ENCODE measurements at regions not wholly inside any gene's neighbourhood (a gene's known extent, or its start where the extent isn't known, plus 50 kb on each side); places are given as distances from the start of the nearest gene placed in this dataset.

GRCh38 chr5:97874491-97874890 is 691.4 kb upstream of the RIOK2 start:
- DNase-seq = no peak

GRCh38 chr5:97876272-97876671 is 693.2 kb upstream of the RIOK2 start:
- DNase-seq = no peak

GRCh38 chr5:97877588-97877987 is 694.5 kb upstream of the RIOK2 start:
- no peak for DNase-seq

GRCh38 chr5:97888439-97888838 is 705.4 kb upstream of the RIOK2 start:
- no peak for DNase-seq

- no peak for DNase-seq
These were observed 708.9 kb upstream of the RIOK2 start for GRCh38 chr5:97891971-97892370.

- DNase-seq = no peak
These were observed 720.7 kb upstream of the RIOK2 start for GRCh38 chr5:97903742-97904141.

- no peak for DNase-seq
These were observed 723.1 kb upstream of the RIOK2 start for GRCh38 chr5:97906135-97906534.

GRCh38 chr5:97907646-97908400 is 724.8 kb upstream of the RIOK2 start:
- DNase-seq = no peak

GRCh38 chr5:97909541-97909940 is 726.5 kb upstream of the RIOK2 start:
- DNase-seq = no peak

- DNase-seq = no peak
These were observed 731.4 kb upstream of the RIOK2 start for GRCh38 chr5:97914483-97914882.

- no peak for DNase-seq
These were observed 732.1 kb upstream of the RIOK2 start for GRCh38 chr5:97915106-97915505.

- no peak for DNase-seq
These were observed 735.0 kb upstream of the RIOK2 start for GRCh38 chr5:97918057-97918456.

GRCh38 chr5:97918620-97919019 is 735.6 kb upstream of the RIOK2 start:
- no peak for DNase-seq

GRCh38 chr5:97919719-97920118 is 736.7 kb upstream of the RIOK2 start:
- no peak for DNase-seq

GRCh38 chr5:97922776-97923175 is 739.7 kb upstream of the RIOK2 start:
- DNase-seq = no peak

- no peak for DNase-seq
These were observed 740.4 kb upstream of the RIOK2 start for GRCh38 chr5:97923496-97923895.

GRCh38 chr5:97923997-97924396 is 741.0 kb upstream of the RIOK2 start:
- DNase-seq = no peak

GRCh38 chr5:97929383-97929782 is 746.3 kb upstream of the RIOK2 start:
- no peak for DNase-seq

- no peak for DNase-seq
These were observed 748.8 kb upstream of the RIOK2 start for GRCh38 chr5:97931829-97932228.

GRCh38 chr5:97936231-97936630 is 753.2 kb upstream of the RIOK2 start:
- DNase-seq = no peak

- no peak for DNase-seq
These were observed 754.8 kb upstream of the RIOK2 start for GRCh38 chr5:97937846-97938245.

GRCh38 chr5:97943036-97943435 is 760.0 kb upstream of the RIOK2 start:
- no peak for DNase-seq

GRCh38 chr5:97951139-97951538 is 768.1 kb upstream of the RIOK2 start:
- DNase-seq = no peak

GRCh38 chr5:97955450-97955849 is 772.4 kb upstream of the RIOK2 start:
- no peak for DNase-seq

- DNase-seq = no peak
These were observed 784.2 kb upstream of the RIOK2 start for GRCh38 chr5:97967292-97967691.

Data from stimulated activated CD4-positive, alpha-beta T cell treated with anti-CD3 and anti-CD28 coated beads, Interleukin-4, amount 100 ng/mL, for 24 hours (primary cell).